Motor neuron (in vitro differentiated cells): ENCODE measurements at regions not wholly inside any gene's neighbourhood (a gene's known extent, or its start where the extent isn't known, plus 50 kb on each side); places are given as distances from the start of the nearest gene placed in this dataset.

ENCODE experiments used
- ATAC-seq, 8 experiments: fragments of 200-7000 bp; cut with Tn5 transposase; replicated peaks in 6 of 8; 2 replicates each; pipeline ENCODE4 v1.8.0; 2021; ENCODE audit warnings: mild to moderate bottlenecking in 8 of 8, moderate library complexity in 8 of 8
- H3K27ac ChIP-seq, 2 donors: fragments of 250-450 bp; sonication (Bioruptor Pico); 2 replicates each; pipeline ENCODE4 v1.9.0; 2021; ENCODE audit warnings: antibody characterized with exemption in 2 of 2, mild to moderate bottlenecking in 2 of 2, moderate library complexity in 1 of 2
- H3K4me1 ChIP-seq, 2 donors: fragments of 250-450 bp; sonication (Bioruptor Pico); replicated peaks in 1 of 2; 2 replicates each; pipeline ENCODE4 v1.6.1; 2021; ENCODE audit warnings: antibody characterized with exemption in 2 of 2, mild to moderate bottlenecking in 2 of 2, moderate library complexity in 1 of 2
- H3K4me3 ChIP-seq, 5 donors: fragments of 250-450 bp; sonication (Bioruptor Pico); 2 replicates each; pipeline ENCODE4 v1.9.0; 2021; ENCODE audit warnings: antibody characterized with exemption in 5 of 5, mild to moderate bottlenecking in 5 of 5, moderate library complexity in 4 of 5
- WGBS, 10 experiments: fragments of 450-650 bp; shearing (Covaris generic); methylation state at CpG; one replicate each; pipeline ENCODE4 v1.0.0; 2022; 5-methylcytosine and 5-hydroxymethylcytosine counted together
- in situ Hi-C, 9 experiments: fragments of 400-800 bp; cut with MboI; loops; one replicate each; pipeline ENCODE4 v1.15.0; 2021; ENCODE audit warnings: low sequenced_read_pairs in 9 of 9, low pct_unique_long_range_greater_than_20kb in 2 of 9; ENCODE audit not compliant: unreplicated experiment in 9 of 9

DNA sequence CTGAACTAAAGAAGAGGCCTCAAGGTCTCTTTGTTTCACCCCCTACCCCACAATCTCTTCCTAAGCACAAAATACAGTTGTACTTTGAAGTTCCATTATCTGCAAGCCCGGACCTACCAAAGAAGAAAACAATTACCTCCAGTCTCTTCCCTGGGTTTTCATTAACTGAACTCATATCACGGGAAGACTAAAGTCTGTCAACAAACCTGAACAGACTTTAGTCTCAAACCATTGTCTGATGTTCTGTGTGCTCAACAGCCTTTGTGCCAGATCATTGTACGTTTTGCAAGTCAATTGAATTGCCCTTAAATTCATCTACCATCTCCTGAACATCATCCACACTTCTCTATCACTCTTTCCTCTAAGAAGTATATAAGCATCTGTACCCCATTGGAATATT, 1021.9 kb upstream of the CDH2 start:
- no peak for ATAC-seq
- H3K4me1 ChIP-seq: no peaks in the 10 kb centered on the region
- in situ Hi-C loops: no loop called here
- H3K4me3 ChIP-seq: no peak overlapping the region
- H3K27ac ChIP-seq: no peak overlapping the region
- WGBS, 10 experiments: 0 to 87% (median 67%) methylated on average over 1 to 3 of the region's 3 CpGs

DNA sequence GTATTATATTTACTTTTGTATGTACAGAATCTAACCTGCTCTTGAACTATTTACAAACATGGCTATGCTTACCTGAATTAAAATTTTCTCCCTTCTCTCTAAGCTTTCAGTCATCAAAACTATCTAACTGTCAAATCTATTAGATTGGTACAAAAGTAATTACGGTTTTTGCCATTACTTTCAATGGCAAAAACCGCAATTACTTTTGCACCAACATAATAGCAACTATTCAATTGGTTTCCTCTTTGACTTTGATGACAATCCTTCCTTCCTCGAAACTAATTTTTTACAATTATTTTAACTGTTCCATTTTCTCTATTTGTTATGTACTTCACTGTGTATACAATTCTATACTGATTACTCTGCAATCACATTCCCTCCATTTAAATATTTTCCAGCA, 1019.4 kb upstream of the CDH2 start:
- no peak overlapping the region for H3K27ac ChIP-seq
- WGBS, 10 experiments: 76 to 100% (median 91%) methylated on average over 2 to 3 of the region's 3 CpGs; no CpG with 5 or more reads in 1 of the 10 experiments
- H3K4me1 ChIP-seq: no peaks in the 10 kb centered on the region
- ATAC-seq: no peak
- no peak overlapping the region for H3K4me3 ChIP-seq
- in situ Hi-C loops: no loop called here

DNA sequence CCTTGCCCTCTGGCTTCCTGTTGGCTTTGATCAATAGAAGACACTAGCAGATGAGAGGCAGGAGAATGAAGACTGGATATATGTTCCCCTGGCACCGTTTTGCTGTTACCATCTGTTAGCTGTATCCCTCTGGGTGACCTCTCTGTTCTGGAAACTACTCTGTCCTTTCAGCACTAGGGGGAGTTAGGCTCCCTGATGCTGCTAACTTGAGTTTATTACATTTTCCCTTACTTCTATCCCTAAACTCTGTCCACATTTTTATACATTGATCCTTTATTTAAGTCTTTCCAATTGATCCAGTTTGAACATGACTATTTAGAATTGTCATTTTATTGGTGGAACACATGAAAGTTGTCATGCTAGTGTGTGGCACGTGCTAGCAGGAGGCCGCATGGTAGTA, 1014.3 kb upstream of the CDH2 start:
- Histone ChIP-seq H3K27ac (no peak overlapping the region), H3K4me3 (no peak overlapping the region), H3K4me1 (no peaks in the 10 kb centered on the region)
- WGBS, 10 experiments: 13 to 100% (median 87%) methylated on average over 1 to 3 of the region's 3 CpGs; no CpG with 5 or more reads in 4 of the 10 experiments
- in situ Hi-C loops: no loop called here
- peak in 3 of 8 experiments; percentile 50 to 75 (median 68) for ATAC-seq

DNA sequence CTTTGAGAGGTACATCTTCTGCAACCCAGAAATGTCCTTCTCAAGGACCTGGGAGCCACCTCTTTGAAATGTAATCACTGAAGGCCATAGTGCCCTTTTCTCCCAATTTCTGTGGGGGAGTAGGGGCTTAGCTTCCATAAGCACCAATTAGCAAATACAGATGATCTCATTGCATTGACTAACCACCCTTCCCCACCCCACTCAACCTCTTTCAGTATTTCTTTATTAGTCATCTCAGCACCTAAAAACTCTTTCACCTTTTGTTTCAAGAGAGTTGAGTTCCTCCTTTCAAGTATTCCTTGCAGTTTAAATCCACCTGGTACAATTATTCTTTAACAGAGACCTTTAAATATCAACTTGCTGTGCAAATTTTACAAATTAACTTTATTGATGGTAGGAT, 1011.8 kb upstream of the CDH2 start:
- no peak overlapping the region for H3K4me3 ChIP-seq
- H3K4me1 ChIP-seq: no peaks in the 10 kb centered on the region
- no peak for ATAC-seq
- in situ Hi-C loops: no loop called here
- no peak overlapping the region for H3K27ac ChIP-seq

DNA sequence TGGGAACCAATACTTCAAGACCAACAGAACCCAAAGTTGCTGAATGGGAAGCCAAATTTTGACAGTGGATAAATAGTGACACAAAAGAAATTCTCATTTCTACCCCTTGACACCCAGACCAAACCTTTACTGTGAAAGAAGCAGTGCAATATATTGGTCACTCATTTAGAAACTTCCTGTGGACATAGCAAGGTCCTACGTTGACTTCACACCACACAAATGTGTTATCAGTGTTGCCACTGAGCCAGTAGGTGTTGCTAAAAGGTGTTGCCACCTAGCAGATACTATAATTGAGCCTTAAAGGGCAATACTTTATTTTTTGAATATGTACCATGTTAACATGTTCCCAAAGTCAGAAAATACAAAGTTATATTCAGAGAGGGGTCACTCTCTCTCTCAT, 1008.9 kb upstream of the CDH2 start:
- peaks cover 0 to 2% of the 10 kb centered on the region in 2 donors for H3K4me1 ChIP-seq
- H3K4me3 ChIP-seq: no peak overlapping the region
- WGBS, 10 experiments: 29 to 100% (median 88%) methylated on average over 1 of the region's 1 CpG; no CpG with 5 or more reads in 2 of the 10 experiments
- ATAC-seq: no peak
- no peak overlapping the region for H3K27ac ChIP-seq
- in situ Hi-C loops: no loop called here

DNA sequence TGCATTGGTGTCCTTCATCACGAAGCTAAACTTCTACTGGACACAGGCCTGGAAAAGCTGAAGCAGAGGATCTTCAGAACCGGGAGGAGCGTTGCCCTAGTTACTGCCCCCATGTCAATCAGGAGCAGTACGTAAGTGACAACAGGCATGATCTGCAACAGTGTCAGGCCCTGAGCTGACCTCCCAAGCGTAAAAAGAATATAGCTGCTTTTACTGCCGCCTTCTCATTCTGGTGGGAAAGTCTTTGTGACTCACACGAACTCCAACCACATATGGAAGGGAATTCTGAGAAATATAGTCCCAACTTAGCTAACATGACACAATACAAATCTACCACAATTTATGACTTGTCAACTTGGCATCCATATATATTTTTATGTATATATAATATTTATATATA, 1007.7 kb upstream of the CDH2 start:
- in situ Hi-C loops: no loop called here
- no peak for ATAC-seq
- H3K4me1 ChIP-seq: peaks cover 0 to 2% of the 10 kb centered on the region in 2 donors
- WGBS, 10 experiments: 72 to 100% (median 80%) methylated on average over 1 to 7 of the region's 7 CpGs
- no peak overlapping the region for H3K27ac ChIP-seq
- no peak overlapping the region for H3K4me3 ChIP-seq

DNA sequence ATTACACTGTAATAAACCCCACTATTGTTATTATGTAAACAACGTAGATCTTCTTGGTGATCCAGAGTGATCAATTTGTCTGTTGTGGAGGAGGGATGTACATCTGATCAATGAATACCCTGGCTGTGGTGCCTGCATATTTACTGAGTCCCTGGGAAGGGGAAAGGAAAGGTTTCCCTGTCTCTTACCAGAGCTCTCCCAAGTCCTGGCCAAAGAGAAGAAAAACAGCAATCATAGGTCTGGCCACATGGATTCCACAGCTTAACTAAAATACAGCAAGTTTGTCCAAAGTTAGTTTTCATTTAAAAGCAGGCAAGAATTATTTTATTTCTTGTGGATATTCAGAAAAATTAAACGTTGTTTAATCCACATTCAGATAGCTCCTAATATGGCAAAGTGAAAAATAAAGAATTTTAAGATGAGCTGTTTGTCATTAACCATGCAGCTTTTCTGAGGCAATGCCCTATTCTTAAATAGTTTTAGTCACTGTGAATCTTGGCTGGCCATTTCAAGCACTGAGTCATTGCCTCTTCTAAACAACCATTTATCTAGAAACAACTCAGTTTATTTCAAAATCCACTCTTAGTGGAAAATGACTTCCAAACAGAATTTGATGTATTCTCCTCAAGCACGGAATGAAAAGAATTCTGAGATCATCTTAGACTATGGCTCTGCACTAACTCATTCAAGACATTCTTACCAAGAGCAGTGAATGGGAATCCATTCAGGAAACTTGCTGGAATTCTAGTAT, 1004.4 kb upstream of the CDH2 start:
- H3K4me1 ChIP-seq: peaks cover 0 to 2% of the 10 kb centered on the region in 2 donors
- H3K4me3 ChIP-seq: no peak overlapping the region
- H3K27ac ChIP-seq: no peak overlapping the region
- WGBS, 10 experiments: 0 to 85% (median 31%) methylated on average over 1 to 3 of the region's 3 CpGs
- in situ Hi-C loops: no loop called here
- ATAC-seq: peak in 7 of 8 experiments; percentile 56 to 94 (median 89)

DNA sequence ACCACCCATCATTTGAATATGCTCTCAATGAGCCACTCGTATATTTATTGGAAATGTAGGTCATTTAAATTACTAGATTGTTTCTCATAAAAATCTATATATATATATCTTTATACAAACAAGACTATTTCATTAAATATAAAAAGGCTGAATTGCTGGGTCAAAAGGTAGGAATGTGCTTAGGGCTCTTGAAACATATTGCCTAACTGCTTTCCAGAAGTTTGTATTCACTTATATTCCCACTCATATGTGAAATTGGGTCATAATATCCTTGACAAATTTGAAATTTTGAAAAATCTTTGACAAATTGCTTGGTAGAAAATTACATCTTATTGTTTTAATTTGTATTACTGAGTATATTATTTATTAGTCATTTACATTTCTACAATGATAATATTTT, 999.8 kb upstream of the CDH2 start:
- in situ Hi-C loops: no loop called here
- ATAC-seq: no peak
- peaks cover 5 to 17% of the 10 kb centered on the region in 2 donors for H3K4me1 ChIP-seq
- 0 to 100% (median 48%) methylated on average over 1 of the region's 1 CpG; no CpG with 5 or more reads in 4 of the 10 experiments for WGBS, 10 experiments
- H3K4me3 ChIP-seq: no peak overlapping the region
- no peak overlapping the region for H3K27ac ChIP-seq

DNA sequence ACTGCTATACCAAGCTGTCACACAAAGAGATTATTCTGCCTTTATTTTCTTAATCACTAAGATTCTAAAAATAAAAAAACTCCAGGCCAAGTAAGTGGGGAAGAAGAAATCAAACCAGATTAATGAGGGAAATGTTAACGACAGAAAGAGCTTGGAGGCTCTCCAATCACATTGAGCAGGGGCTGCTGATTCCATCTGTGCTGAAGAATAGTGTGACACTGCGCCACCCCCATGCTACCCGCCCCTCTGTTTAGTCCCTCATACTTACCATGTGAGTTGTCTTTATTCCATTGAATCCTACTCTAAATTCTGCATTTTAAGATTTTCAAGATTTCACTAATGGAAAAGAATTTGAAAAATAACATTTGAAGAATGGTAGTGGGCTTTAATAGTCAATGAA, 998.0 kb upstream of the CDH2 start:
- no peak overlapping the region for H3K27ac ChIP-seq
- in situ Hi-C loops: no loop called here
- no peak overlapping the region for H3K4me3 ChIP-seq
- ATAC-seq: no peak
- H3K4me1 ChIP-seq: peaks cover 3 to 20% of the 10 kb centered on the region in 2 donors
- 20 to 78% (median 52%) methylated on average over 1 to 3 of the region's 3 CpGs; no CpG with 5 or more reads in 2 of the 10 experiments for WGBS, 10 experiments

DNA sequence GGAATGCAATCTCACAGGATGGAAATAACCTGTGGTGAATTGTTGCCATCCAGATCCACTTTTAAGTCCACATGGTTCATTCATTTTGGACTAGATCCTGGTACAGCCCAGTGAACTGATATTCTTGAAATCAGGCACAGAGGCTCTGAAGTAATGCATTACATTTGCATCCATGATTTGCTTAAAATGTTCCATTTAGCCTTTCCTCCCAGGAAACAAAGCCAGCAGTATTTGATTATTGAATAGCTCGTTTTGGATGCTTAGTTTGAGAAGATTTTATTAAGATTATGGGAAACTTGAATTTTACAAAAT, 995.8 kb upstream of the CDH2 start:
- in situ Hi-C loops: no loop called here
- no peak overlapping the region for H3K4me3 ChIP-seq
- peak in 2 of 8 experiments; percentile 63 to 75 for ATAC-seq
- WGBS, 10 experiments: 0 to 78% (median 41%) methylated on average over 1 of the region's 1 CpG; no CpG with 5 or more reads in 2 of the 10 experiments
- H3K4me1 ChIP-seq: peaks cover 3 to 20% of the 10 kb centered on the region in 2 donors
- H3K27ac ChIP-seq: peak overlapping the region; percentile 36 to 51

DNA sequence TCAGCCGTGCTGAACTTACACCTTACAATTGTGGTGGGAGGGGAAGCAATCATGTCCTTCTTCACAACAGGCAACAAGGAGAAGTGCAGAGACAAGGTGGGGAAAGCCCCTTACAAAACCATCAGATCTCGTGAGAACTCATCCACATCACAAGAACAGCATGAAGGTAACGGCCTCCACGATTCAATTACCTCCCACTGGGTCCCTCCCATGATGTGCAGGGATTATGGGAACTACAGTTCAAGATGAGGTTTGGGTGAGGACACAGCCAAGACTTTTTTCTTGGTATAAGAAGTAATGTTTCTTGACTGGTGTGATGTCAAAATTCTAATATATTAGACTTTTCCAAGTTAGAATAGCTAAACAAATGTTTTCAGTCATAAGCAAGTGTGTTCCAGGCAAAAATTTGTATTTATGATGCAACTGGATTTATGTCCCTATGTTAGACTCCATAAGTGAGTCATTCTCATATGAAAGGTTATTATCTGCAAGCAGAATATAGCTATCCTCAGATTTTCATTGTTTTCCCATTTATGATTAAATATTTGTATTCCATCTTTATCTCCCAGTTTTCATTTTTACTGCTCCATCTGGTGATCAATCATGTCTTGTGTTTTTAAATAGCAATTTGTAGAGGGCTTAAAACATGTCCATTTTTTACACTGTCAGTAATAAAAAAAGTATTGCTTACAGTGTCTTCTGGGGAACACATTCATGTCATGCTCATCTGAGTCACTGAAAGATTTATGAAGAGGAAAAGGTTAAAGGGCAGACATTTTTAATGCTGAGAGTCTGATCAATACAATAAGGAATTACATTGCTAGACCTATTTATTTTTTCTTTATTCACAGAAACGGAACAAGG, 995.2 kb upstream of the CDH2 start:
- peaks cover 3 to 20% of the 10 kb centered on the region in 2 donors for H3K4me1 ChIP-seq
- no peak overlapping the region for H3K4me3 ChIP-seq
- in situ Hi-C loops: no loop called here
- ATAC-seq: peak in 7 of 8 experiments; percentile 70 to 88 (median 85)
- WGBS, 10 experiments: 0 to 74% (median 54%) methylated on average over 1 to 5 of the region's 5 CpGs
- peak overlapping the region; percentile 36 to 59 for H3K27ac ChIP-seq

DNA sequence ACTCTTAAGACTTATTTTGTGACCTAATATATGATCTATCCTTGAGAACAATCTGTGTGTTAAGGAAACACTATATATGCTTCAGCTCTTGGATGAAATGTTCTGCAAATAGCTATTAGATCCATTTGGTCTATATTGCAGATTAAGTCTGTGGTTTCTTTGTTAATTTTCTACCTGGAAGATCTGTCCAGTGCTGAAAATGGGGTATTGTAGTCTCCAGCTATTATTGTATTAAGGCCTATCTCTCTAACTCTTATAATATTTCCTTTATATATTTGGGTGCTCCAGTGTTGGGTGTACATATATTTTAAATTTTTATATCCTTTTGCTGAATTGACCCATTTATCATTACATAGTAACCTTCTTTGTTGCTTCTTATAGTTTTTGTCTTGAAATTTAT, 992.7 kb upstream of the CDH2 start:
- H3K4me3 ChIP-seq: no peak overlapping the region
- H3K27ac ChIP-seq: no peak overlapping the region
- in situ Hi-C loops: no loop called here
- H3K4me1 ChIP-seq: peaks cover 0 to 20% of the 10 kb centered on the region in 2 donors
- no peak for ATAC-seq

DNA sequence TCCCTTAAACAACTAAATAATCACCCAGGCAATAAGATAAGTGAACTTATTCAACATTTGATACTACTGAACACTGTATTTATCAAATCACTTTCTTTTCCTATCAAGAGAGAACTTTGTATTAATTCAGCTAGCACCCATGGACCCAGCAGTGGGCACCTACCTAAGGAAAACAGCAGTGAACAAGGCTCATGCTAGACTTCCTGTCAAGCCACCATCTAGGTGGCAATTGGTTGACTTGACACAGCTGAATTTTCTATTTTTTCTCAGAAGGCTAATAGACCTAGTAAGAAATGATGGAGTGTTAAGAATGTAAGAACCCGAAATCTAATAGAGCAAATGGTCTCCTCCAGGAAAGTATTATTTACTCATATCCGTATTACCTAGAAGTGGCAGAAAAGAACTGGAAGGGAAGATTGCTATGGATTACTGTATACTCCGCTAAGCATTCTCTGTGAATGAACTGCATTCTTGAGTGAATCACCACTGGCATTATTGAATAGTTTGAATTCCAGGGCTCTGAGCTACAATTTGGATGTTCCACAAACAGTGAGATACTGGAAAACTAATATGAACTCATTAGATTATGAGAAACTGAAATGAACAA, 988.2 kb upstream of the CDH2 start:
- no peak overlapping the region for H3K27ac ChIP-seq
- in situ Hi-C loops: no loop called here
- WGBS, 10 experiments: 0 to 100% (median 89%) methylated on average over 1 to 3 of the region's 3 CpGs
- H3K4me3 ChIP-seq: no peak overlapping the region
- peak in 6 of 8 experiments; percentile 38 to 75 (median 53) for ATAC-seq
- peaks cover 5% of the 10 kb centered on the region in 2 donors for H3K4me1 ChIP-seq
